Activated CD4-positive, alpha-beta T cell treated with anti-CD3 and anti-CD28 coated beads, Interleukin-2, amount 50 U/mL, for 16 hours (primary cell): ENCODE measurements at regions not wholly inside any gene's neighbourhood (a gene's known extent, or its start where the extent isn't known, plus 50 kb on each side); places are given as distances from the start of the nearest gene placed in this dataset.

Experiments
- DNase-seq: peaks from one replicate; pipeline ENCODE4 v3.0.0-alpha.2; 2020

DNA sequence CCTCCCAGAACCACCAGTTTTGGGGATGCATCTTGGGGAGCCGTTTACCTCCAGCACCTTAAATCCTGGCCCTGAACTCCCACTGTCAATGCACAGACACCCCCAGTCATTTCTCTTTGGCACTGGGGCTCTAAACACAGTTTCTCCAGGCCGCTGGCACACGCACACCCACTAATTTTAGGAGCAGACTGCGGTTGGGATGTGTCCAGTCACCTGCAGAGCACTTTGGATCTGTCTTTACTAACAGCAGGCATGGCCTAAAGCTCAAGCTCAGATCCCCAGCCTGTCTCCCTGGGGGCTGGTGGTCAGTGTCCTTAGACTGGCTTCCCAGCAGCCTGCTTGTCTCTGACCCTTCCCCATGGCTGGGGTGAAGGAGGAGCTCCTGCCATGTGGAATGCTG is 49.9 kb downstream of the SYNE3 start:
- DNase-seq = no peak

GRCh38 chr14:95465936-95466335 is 50.5 kb downstream of the SYNE3 start:
- no peak for DNase-seq

GRCh38 chr14:95465358-95465757 is 51.1 kb downstream of the SYNE3 start:
- no peak for DNase-seq

DNA sequence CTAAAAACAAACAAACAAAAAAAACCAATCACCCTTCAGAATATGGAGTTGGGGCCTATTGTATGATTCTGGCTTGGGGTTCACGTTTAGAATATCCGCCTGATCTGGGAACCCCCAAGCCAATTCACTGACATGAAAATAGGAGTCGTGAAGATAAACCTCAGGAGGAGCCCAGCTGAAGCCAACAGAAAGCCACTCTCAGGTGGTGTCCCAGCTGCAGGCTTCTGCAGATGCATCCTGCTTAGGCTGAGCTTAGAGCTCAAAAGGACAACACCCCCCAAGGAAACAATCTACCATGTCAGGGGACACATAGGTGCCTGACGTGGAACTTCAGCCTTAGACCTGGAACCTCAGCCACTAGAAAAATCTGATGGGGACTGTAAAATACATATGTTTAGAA is 51.9 kb downstream of the SYNE3 start:
- no peak for DNase-seq

DNA sequence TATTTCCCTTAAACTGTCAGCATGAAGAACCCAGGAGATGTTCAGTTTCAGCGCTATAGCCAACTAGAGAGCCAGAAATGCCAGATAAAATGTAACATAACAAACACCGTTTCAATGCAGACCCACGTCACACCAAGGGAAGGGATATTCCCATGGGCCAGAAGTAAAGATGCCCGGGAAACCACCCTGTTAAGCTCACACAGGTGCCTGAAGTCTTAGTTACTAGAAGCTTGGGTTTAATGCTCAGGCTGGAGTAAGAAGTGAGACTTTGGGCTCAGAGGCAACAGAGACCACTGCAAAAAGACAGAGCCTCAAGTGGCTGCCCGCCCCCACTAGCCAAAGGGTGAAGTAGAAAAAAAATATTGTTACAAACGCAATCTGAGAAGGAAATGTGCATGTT is 52.3 kb downstream of the SYNE3 start:
- no peak for DNase-seq

DNA sequence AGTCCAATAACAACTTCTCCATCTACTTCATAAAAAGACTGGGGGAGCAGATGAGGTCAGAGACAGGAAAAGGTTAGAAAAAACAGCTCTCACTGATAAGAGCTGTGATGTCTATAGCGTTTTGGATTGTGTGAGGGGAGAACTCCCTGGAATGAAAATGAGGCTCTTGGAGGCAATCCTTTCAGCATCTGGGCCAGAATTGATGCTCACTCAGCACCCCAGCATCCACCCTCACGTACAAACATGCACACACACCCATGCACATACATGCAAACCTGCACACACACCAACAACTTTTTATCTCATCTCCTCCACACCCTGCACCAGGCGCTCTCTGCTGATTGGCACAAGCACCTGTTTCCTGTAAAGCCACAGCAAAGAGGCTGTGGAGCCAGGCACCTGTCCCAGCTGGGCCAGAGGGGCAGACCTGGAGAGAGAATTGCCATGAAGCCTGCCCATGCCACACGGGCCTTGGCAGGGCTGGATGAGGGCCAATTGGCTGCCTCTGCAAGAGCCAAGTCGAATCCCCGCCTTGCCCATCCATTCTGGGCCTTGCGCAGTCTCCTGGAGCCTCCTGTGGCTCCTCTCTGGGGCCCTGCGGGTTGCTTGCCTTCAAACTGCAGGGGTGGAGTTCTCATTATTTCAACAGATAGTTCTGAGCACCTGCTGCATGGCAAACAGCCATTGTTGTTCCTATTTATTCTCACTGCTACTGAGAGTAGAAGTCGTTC is 53.1 kb downstream of the SYNE3 start:
- DNase-seq = no peak

DNA sequence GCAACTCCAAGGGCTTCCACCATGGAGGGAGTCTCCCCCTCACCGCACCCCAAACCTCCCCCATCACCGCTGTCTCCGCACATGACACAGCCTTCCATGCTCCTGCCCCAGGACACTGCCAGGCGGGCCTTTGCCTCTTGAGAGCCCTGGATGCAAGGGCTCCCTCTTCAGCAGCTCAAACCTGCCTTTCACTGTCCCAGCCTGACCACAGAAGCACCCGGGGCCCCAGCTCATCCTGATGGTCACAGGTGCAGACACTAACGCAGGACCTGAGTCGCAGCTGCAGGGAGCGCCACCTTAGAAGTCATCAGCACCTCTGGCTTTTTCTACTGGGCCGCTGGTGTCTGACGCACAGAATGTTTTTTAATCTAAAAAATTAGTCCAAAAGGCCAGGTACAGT is 54.0 kb downstream of the SYNE3 start:
- DNase-seq = no peak

- DNase-seq = no peak
These were observed 55.6 kb downstream of the SYNE3 start for GRCh38 chr14:95460647-95461478.

DNA sequence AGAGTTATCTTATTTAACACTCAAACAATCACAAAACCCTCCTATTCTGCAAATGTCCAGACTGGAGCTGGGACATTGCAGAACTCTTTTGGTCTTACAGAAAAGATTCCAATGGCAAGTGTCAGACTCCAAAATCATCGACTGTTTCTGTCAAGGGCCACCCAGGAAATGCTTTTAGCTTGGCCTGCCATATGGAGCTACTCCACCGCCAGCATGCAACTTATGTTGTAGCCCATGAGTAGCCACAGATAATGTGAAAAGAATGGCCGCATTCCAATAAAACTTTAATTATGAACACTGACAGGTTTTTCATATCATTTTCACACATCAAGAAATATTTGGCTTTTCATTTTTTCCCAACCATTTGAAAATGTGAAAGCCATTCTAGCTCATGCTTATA is 57.5 kb downstream of the SYNE3 start:
- no peak for DNase-seq

DNA sequence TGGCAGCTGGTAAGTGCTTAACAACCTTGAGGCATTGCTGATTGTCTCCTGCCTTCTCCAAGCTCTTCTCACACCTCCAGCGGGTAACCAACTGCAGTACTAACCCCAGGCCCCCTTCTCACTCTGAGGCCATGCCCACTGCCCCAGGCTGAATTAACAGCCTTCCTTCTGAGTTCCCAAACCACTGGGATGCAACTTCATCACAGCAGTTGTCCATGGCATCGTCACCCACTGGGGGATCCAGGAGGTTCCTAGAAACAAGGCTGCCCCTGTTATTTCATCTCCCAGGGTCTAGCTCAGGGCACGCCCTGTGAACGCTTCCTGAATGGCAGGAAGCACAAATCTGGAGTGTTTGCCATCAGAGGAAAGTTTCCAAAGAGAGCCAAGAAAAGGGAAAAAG is 58.0 kb downstream of the SYNE3 start:
- DNase-seq = no peak

DNA sequence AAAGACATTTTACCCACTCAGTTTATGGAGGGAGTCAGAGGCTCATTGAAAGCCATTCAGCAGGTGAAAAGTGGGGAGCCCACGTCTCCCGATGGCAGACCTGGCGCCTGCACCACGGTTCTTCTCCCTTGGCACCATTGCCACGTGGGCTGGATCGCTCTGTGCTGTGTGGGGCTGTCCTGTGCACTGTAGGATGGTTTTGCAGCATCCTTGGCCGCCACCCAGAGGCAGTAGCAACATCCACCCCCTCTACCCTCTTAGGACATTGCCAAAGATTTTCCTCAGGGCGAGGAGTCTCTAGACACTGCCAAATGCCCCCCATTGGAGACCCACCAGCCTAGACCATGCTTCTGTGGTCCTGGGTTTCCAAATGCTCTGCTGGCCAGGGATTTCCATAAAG is 60.2 kb downstream of the SYNE3 start:
- DNase-seq = no peak

DNA sequence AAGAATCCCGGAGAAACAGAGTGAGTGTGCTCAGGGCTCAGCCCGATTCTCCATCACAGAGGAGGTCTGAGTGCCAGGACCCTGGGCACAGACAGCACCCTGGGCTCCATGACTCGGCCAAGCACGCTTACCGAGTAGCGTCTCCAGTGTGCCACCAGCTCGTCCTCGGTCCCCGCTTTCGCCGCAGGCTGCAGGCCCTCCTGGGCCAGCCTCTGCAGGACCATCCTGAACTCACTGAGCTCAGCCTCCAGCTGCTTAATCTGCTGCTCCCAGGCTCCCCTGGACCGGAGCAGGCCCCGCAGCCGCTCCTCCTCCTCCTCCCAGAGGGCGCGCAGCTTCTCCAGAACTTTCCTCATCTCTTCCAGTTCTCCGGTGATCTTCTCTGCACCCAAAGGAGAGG is 61.2 kb downstream of the SYNE3 start:
- DNase-seq = no peak

- DNase-seq = no peak
These were observed 62.8 kb downstream of the SYNE3 start for GRCh38 chr14:95453713-95453980.

GRCh38 chr14:95452893-95453712 is 63.3 kb downstream of the SYNE3 start:
- DNase-seq = no peak

DNA sequence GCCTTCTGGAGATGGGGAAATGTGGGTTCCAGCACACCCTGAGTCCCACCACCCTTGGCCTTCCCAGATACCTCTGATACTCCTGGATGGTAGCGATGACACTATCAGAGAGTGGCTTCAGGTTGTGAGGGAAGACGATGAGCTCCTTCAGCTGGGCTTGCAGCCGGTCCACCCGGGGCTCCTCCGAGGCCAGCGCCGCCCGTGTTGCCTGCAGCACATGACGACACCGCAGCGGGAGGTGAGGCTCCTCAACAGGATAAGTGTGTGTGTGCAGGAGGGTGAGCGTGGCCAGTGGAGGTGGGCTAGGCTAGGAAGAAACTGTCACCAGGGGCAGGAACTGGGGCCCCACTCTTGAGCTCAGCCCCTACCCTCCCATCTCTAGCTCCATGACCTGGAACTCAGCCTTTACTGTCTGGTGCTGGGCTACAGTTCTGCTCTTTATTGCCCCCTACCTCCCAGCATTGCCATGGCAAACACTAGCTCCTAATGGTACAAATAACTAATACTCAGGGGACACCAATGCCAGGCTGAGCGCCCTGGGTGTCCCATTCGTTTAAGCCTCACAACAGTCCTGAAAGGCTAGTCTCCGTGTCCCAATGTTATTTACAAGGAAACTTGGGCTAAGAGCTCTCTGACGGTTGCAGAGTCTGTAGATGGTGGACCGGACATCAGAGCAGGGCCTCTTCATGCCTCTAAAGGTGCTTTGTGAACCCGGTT is 64.1 kb downstream of the SYNE3 start:
- DNase-seq = peak; percentile 8

DNA sequence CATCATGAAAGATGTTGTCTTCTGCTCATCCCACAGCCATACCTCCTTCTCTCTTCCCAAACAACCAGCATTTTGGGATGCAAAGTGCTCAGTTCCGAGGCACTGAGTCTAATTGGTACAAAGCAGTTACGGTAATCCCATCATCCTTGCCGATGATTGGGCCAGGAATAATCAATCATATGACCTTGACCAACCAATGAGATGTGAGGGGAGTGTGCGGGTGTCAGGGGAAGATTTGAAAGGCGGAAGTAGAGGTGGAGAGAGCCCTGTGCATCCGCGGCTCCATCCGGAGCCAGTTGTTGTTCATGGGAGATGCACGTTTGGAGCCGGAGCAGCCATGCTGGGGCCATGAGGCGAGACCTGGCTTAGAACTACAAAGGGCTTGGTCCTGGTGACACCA is 67.3 kb downstream of the SYNE3 start:
- DNase-seq = no peak

DNA sequence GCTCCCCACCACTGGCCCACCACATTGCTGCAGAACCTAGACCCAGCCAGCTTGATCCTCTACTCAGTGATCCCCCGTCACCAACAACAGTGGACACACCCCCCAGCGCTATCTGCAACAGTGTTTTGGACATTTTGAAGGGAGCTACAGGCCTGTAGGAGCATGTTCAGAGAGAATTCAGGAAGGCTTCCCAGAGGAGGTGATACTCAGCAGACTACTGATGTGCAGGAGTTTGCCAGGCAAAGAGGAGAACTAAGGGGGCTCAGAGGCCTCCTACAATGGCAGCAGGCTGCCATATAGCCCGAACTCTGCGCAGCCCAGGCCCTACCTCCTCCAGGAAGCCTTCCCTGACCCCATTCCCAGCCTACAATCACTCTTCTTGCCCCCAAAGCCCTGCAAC is 70.0 kb downstream of the SYNE3 start:
- no peak for DNase-seq

- DNase-seq = no peak
These were observed 70.8 kb downstream of the SYNE3 start for GRCh38 chr14:95445676-95446075.

DNA sequence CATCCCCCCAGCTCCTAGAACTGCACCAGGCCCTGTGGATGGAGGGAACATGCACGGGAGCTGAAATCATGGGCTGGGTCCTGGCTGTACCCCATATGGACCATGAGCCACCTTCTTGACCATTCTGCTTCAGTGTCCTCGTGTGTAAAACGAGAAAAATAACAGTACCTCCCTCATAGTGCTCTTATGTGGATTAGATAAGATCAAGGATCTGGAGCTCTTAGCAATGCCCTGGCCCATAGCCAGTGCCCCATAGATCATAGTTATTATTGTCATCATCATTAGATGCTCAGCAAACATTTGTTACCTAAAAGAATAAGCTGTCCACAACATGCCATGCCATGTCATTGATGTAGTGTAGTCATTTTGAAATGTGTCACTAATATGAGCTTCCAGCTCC is 71.3 kb downstream of the SYNE3 start:
- no peak for DNase-seq

DNA sequence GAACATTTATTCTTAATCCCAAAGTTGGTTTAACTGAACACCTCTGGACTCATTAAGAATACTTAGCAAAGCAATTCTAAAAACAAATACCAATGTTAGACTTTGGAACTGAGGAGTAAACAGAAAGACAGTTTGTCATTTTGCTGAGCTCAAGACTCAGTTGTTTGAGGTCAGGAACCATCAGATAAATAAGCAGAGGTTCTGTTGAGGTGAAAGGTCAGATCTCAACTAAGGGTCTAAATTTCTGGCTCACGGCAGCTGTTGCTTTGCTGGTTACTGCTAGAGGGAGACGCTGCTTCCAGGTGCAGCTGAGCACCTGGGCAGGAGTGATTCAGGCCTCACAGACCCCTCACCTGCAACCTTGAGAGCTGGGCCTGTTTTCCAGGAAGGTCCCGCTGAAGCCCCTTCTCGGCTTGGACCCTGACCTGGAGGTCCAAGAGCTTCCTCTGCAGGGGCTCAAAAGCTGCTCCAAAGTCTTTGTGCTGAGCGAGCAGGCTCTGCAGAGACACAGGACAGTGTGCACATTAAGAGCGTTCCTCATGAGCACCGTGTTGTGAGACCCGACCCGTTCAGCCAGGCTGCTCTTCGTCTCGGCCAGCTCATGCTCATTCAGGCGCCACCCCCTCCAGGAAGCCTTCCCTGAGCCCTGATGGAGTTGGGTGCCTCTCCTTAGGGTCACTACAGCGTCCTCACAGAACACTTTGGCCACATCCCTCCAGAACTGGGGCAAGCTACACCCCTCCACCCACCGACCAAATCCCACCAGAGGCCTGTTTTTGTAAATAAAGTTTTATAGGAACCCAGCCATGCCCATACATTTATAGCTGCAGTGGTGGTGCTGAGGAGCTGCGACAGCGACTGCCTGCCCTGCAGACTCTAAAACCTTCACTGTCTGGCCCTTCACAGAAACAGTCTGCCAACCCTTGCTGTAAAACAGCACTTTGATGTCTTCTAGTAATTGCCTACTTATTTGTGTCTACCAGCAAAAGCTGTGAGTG is 72.0 kb downstream of the SYNE3 start:
- no peak for DNase-seq

DNA sequence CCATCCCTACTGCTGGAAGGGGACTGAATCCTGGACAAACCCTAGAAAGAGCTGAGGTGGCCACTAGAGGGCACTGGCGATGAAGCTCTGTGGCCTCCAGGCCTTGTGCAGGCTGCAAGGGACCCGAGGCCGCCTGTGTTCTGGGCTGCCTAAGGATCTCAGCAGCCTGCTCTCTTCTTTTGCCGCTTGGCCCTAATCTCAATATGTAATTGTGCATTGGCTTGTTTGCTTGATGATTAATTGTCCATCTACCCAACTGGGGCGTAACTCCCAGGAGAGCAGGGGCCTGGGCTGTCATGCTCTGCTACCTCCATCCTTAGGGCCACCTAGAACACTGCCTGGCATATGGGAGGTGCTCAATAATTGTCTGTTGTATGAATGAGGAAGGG is 73.8 kb downstream of the SYNE3 start:
- peak; percentile 71 for DNase-seq

DNA sequence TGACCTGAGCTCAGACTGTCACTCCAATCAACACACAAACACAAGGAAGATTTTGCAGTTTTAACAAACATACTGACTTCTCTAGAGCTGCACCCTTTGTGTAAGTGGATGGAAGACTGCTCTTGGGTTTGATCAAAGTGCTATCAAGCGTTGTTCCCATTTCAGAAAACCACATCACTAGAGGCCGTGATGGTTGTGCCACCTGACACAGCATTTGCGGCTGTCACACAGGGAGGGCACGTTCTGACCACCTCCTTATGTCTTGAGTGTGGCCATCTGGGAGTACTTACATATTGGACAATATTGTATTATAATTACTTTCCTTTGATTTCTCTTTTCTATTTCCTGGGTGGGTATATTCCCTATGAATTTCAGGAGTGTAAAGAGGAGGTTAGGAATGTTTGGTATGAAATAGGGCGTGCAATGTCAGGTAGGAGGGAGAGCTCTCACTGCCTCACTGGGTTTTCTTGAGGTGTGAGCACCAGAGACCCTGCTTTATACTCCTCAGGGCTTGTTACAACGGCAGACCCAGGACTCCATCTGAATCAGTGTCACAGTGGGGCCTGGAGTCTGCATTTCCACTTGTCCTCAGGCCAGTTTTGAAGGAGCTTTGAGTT is 74.3 kb downstream of the SYNE3 start:
- DNase-seq = no peak
